ENCODE measurements at regions not wholly inside any gene's neighbourhood (a gene's known extent, or its start where the extent isn't known, plus 50 kb on each side); places are given as distances from the start of the nearest gene placed in this dataset.

DNA sequence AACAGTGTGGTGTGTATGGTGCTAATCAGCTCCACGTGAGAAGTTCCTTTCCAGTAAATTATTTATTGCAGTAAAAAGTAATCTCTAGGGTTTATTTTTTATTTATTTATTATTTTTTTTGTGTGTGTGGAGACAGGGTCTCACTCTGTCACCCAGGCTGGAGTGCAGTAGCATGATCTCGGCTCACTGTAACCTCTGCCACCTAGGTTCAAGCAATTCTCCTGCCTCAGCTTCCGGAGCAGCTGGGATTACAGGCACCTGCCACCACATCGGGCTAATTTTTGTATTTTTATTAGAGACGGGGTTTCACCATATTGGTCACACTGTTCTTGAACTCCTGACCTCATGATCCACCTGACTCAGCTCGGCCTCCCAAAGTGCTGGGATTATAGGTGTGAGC, 606.9 kb downstream of the PCDH7 start:
- POLR2A ChIA-PET: no interaction called here
- H3K4me3 Mint-ChIP-seq: no peak overlapping the region
- H3K4me1 Mint-ChIP-seq: no peaks in the 10 kb centered on the region
- DNase-seq (no peak), ATAC-seq (ENCODE audit: low read depth) (no peak)
- TF ChIP-seq, protein P1, sequence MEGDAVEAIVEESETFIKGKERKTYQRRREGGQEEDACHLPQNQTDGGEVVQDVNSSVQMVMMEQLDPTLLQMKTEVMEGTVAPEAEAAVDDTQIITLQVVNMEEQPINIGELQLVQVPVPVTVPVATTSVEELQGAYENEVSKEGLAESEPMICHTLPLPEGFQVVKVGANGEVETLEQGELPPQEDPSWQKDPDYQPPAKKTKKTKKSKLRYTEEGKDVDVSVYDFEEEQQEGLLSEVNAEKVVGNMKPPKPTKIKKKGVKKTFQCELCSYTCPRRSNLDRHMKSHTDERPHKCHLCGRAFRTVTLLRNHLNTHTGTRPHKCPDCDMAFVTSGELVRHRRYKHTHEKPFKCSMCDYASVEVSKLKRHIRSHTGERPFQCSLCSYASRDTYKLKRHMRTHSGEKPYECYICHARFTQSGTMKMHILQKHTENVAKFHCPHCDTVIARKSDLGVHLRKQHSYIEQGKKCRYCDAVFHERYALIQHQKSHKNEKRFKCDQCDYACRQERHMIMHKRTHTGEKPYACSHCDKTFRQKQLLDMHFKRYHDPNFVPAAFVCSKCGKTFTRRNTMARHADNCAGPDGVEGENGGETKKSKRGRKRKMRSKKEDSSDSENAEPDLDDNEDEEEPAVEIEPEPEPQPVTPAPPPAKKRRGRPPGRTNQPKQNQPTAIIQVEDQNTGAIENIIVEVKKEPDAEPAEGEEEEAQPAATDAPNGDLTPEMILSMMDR (IDR thresholded peaks at IDR 0.05): no peak
- H3K36me3 Mint-ChIP-seq (ENCODE audit: low read depth): no peaks in the 10 kb centered on the region
- H3K27me3 Mint-ChIP-seq: no peaks in the 10 kb centered on the region
- no peak overlapping the region for H3K27ac Mint-ChIP-seq
- CTCF ChIA-PET: no interaction called here
- peaks cover 3% of the 10 kb centered on the region for H3K9me3 Mint-ChIP-seq
- intact Hi-C loops (cut with micrococcal nuclease): no loop called here

DNA sequence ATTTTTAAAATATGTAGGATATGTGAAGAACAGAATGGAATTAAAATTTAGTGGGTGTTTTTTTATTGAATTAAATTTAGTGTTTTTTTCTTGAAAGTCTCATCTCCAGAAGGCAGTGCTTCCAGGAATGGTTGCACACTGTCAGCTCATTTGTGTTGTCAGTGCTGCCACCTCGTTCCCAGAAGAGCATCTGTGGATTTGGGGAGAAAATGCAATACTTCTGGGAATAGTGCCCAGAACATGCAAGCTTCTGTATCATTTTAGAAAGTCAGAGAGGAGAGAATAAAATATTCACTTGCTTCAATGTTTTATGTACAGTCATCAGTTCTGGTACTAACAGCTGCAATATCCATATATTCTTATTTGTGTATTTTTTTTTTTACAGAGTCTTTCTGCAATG, 608.8 kb downstream of the PCDH7 start:
- CTCF ChIA-PET: no interaction called here

DNA sequence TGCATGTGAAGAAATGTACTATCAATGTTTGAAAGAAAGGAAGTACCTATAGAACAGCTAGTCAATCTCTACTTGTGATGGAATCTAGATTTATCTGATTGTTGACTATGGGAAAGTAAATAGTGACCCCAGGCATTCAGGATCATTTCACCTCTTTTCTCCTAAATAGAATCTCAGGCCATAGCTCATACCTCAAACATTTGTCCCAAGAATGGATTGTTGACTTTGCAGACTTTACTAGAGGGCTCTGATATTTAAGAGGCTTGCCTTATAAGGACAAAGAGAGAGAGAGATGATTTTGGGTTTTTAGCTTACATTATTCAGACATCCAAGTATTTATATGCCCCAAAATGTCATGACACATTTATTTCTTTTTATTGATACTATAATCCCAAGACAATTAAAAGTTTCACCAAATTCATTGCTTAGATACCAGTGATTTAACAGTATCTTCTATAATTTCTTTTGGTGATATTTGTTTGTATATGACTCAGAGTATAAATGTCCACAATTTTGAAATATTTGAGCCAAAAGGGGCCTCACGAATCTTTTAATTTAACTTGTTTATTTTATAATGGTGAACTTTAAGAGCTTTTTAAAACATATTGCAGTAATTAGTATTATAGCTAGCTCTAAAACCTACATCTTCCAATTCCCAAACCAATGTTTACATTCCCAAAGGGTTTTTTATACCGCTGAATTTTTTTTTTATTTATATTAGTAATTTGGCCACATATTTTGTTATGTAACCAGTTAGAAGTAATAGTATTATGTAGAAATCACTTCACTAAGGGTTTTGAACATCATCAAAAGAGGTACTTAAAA, 614.1 kb downstream of the PCDH7 start:
- Mint-ChIP-seq H3K36me3 (ENCODE audit: low read depth) (no peaks in the 10 kb centered on the region), H3K27ac (no peak overlapping the region), H3K4me3 (no peak overlapping the region), H3K4me1 (no peaks in the 10 kb centered on the region), H3K9me3 (no peaks in the 10 kb centered on the region), H3K27me3 (no peaks in the 10 kb centered on the region)
- DNase-seq (no peak), ATAC-seq (ENCODE audit: low read depth) (no peak)
- intact Hi-C loops (cut with micrococcal nuclease): no loop called here
- TF ChIP-seq, protein P1 (IDR thresholded peaks at IDR 0.05): no peak
- ChIA-PET POLR2A (no interaction called here), CTCF (no interaction called here)

More for the DNA sequence above, 608.8 kb downstream of the PCDH7 start:
- intact Hi-C loops (cut with micrococcal nuclease): no loop called here
- H3K4me1 Mint-ChIP-seq: no peaks in the 10 kb centered on the region
- H3K36me3 Mint-ChIP-seq (ENCODE audit: low read depth): no peaks in the 10 kb centered on the region
- H3K27ac Mint-ChIP-seq: no peak overlapping the region
- H3K27me3 Mint-ChIP-seq: no peaks in the 10 kb centered on the region
- DNase-seq: no peak
- POLR2A ChIA-PET: no interaction called here
- ATAC-seq (ENCODE audit: low read depth): no peak
- TF ChIP-seq, protein P1 (IDR thresholded peaks at IDR 0.05): no peak
- no peak overlapping the region for H3K4me3 Mint-ChIP-seq
- no peaks in the 10 kb centered on the region for H3K9me3 Mint-ChIP-seq

DNA sequence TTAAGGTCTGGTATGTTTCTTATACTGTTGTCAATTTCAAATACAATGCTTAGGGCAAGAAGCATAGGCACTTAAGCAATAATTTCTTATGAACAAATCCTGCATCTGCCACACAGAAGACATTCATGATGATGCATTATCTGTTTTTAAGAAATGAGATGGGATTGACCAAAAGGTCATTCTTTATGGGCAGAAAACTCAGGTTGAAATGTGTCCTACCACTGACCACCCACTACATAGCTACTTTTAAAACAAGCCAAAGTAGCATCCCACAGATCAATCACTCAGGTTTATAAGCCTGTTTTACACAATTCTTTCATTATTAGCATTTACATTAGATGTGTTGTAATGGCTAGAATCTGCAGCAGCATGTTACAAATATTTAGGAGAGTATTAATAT, 617.8 kb downstream of the PCDH7 start:
- CTCF ChIA-PET: no interaction called here
- intact Hi-C loops (cut with micrococcal nuclease): no loop called here
- Mint-ChIP-seq H3K36me3 (ENCODE audit: low read depth) (no peaks in the 10 kb centered on the region), H3K4me3 (no peak overlapping the region), H3K27me3 (no peaks in the 10 kb centered on the region), H3K27ac (no peak overlapping the region), H3K9me3 (peaks cover 8% of the 10 kb centered on the region), H3K4me1 (no peaks in the 10 kb centered on the region)
- DNase-seq: no peak
- ATAC-seq (ENCODE audit: low read depth): no peak
- POLR2A ChIA-PET: no interaction called here
- TF ChIP-seq, protein P1 (IDR thresholded peaks at IDR 0.05): no peak

DNA sequence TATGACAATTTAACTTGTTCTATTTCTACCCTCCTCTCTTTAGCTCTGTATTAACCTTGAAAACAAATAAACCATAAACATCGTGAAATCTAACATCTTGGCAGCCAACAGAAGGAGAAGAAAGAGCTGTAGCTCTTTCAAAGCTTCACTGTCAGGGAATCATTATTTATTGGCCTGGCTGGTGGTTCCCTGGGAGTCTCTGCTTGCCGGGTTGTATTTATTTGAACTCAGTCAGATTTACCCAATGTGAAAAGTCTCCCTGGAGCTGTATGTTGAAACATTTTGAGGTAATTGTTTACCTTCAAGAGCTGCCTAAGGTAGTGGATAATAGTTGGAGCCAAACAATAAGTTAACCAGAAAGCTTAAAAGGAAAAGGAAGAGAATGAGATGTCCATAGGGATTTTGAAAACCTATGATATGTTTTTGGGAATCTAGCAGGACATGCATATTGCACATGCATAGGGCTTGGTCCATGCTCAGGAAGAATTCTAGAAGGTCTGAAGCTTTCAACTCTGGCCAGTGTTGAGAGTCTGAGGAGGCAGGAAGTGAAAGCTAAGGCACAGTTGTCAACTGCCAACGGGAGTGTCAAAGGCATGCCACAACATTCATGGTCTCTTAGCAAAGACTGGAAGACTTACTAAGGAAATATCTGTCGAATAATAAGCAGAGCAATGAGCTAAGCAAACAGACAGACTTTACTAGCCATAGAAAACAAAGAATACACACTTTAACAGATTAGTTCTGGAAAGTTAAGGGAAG, 621.6 kb downstream of the PCDH7 start:
- Mint-ChIP-seq H3K9me3 (peaks cover 10% of the 10 kb centered on the region), H3K4me1 (no peaks in the 10 kb centered on the region), H3K27ac (no peak overlapping the region), H3K36me3 (ENCODE audit: low read depth) (no peaks in the 10 kb centered on the region), H3K27me3 (no peaks in the 10 kb centered on the region), H3K4me3 (no peak overlapping the region)
- intact Hi-C loops (cut with micrococcal nuclease): no loop called here
- DNase-seq (no peak), ATAC-seq (ENCODE audit: low read depth) (no peak)
- ChIA-PET CTCF (no interaction called here), POLR2A (no interaction called here)
- TF ChIP-seq, protein P1 (IDR thresholded peaks at IDR 0.05): no peak

Measured in activated B cell treated with CpG ODN at 0.5 μM for 24 hours (primary cell).